A549 (cell line): ENCODE measurements at regions not wholly inside any gene's neighbourhood (a gene's known extent, or its start where the extent isn't known, plus 50 kb on each side); places are given as distances from the start of the nearest gene placed in this dataset.

ENCODE experiments used
- ATAC-seq, 2 experiments: fragments of 200-7000 bp in 1 of 2; fragments of >200 bp in 1 of 2; cut with Nextera tagmentation in 1 of 2; cut with Tn5 transposase in 1 of 2; 3 replicates each; pipeline versions ENCODE4 v1.8.0 to v1.9.1; 2018 to 2020; ENCODE audit warnings: mild to moderate bottlenecking in 1 of 2, moderate library complexity in 1 of 2
- CTCF ChIA-PET: fragments of 300-600 bp; sonication (Branson Sonifier 250); formaldehyde crosslinking; extraction: SDS; loops from one replicate; lab custom pipeline; 2021; ENCODE audit warnings: antibody characterized with exemption, inconsistent platforms; lab: Yijun Ruan, JAX
- POLR2A ChIA-PET: fragments of 350-600 bp; formaldehyde crosslinking; extraction: SDS; loops from one replicate; lab custom pipeline; 2021; ENCODE audit warnings: antibody characterized with exemption, inconsistent platforms; lab: Yijun Ruan, JAX
- DNase-seq, 2 experiments: peaks; one replicate each; pipeline versions ENCODE4 v3.0.0 to v3.0.0-alpha.2; 2011 to 2016; ENCODE audit warnings: low read depth in 1 of 2, low spot score in 1 of 2
- FAIRE-seq: peaks from 2 replicates; lab custom pipeline; 2011; peaks lifted over from hg19 to GRCh38; lab: Jason Lieb, UNC
- H3K27ac ChIP-seq, 2 experiments: fragments of >200 bp; sonication (Bioruptor Twin); formaldehyde crosslinking; 3 replicates each; pipeline ENCODE4 v1.5.1; 2016 to 2017
- H3K4me1 ChIP-seq: fragments of >200 bp; sonication (Bioruptor Twin); formaldehyde crosslinking; 3 replicates; pipeline ENCODE4 v1.6.1; 2016
- H3K4me2 ChIP-seq: fragments of >200 bp; sonication (Bioruptor Twin); formaldehyde crosslinking; 3 replicates; pipeline ENCODE4 v1.6.1; 2016
- H3K4me3 ChIP-seq: fragments of >200 bp; sonication (Bioruptor Twin); formaldehyde crosslinking; 3 replicates; pipeline ENCODE4 v1.5.1; 2016
- H3K9me3 ChIP-seq: fragments of >200 bp; sonication (Bioruptor Twin); formaldehyde crosslinking; 3 replicates; pipeline ENCODE4 v1.6.1; 2016
- BCL3 ChIP-seq: fragments of >200 bp; sonication (Bioruptor Twin); formaldehyde crosslinking; IDR thresholded peaks from 3 replicates; pipeline ENCODE4 v1.6.1; 2016
- CEBPB ChIP-seq, 2 experiments: fragments of >200 bp in 1 of 2; sonication (Bioruptor Twin) in 1 of 2; formaldehyde crosslinking in 1 of 2; IDR thresholded peaks; 2 replicates each; pipeline ENCODE4 v1.6.1; 2012 to 2016
- FOSB ChIP-seq: fragments of 250-450 bp; sonication (Bioruptor Pico); IDR thresholded peaks from 2 replicates; pipeline ENCODE4 v1.5.0; 2020; ENCODE audit warnings: mild to moderate bottlenecking, moderate library complexity
- GATA3 ChIP-seq: IDR thresholded peaks from 2 replicates; pipeline ENCODE4 v1.6.1; 2012; ENCODE audit warnings: borderline replicate concordance
- HDAC2 ChIP-seq: fragments of 200-600 bp; sonication (generic); IDR thresholded peaks from 2 replicates; pipeline ENCODE4 v1.6.1; 2016
- HEYL ChIP-seq: fragments of 250-450 bp; sonication (Bioruptor Pico); IDR thresholded peaks from 2 replicates; pipeline ENCODE4 v1.8.0; 2021; ENCODE audit warnings: mild to moderate bottlenecking, moderate library complexity
- HMGXB4 ChIP-seq: fragments of 250-450 bp; sonication (Bioruptor Pico); IDR thresholded peaks from 2 replicates; pipeline ENCODE4 v1.5.0; 2021; ENCODE audit warnings: mild to moderate bottlenecking, moderate library complexity, borderline replicate concordance
- HOXB13 ChIP-seq: fragments of 250-450 bp; sonication (Bioruptor Pico); IDR thresholded peaks from 2 replicates; pipeline ENCODE4 v1.5.0; 2020; ENCODE audit warnings: low read depth, mild to moderate bottlenecking, moderate library complexity
- KDM1A ChIP-seq: fragments of 200-600 bp; sonication (generic); IDR thresholded peaks from 2 replicates; pipeline ENCODE4 v1.6.1; 2016; ENCODE audit warnings: low read depth, mild to moderate bottlenecking
- MAFK ChIP-seq: fragments of 450-650 bp; IDR thresholded peaks from 2 replicates; pipeline ENCODE4 v1.6.1; 2014; ENCODE audit not compliant: partially characterized antibody
- MAZ ChIP-seq: fragments of 150-350 bp; IDR thresholded peaks from 2 replicates; pipeline ENCODE4 v1.6.1; 2014; ENCODE audit warnings: antibody characterized with exemption, low read depth, low read length, borderline replicate concordance
- MYC ChIP-seq: IDR thresholded peaks from 2 replicates; pipeline ENCODE4 v1.6.1; 2012; ENCODE audit warnings: mild to moderate bottlenecking, inconsistent platforms, low read length, improper control_type of control experiment, borderline replicate concordance
- NFE2L2 ChIP-seq: fragments of 150-350 bp; conservative IDR thresholded peaks from 2 replicates; pipeline ENCODE4 v1.6.1; 2014; ENCODE audit warnings: low read length
- POLR2A ChIP-seq: IDR thresholded peaks from 2 replicates; pipeline ENCODE4 v1.6.1; 2012; ENCODE audit warnings: mild to moderate bottlenecking, low read length
- RFX5 ChIP-seq: fragments of 450-650 bp; IDR thresholded peaks from 2 replicates; pipeline ENCODE4 v1.7.1; 2014; ENCODE audit warnings: antibody characterized with exemption, mild to moderate bottlenecking, moderate library complexity
- RNF2 ChIP-seq: fragments of 200-600 bp; sonication (generic); IDR thresholded peaks from 2 replicates; pipeline ENCODE4 v1.6.1; 2016; ENCODE audit warnings: low read depth, mild to moderate bottlenecking, antibody characterized with exemption, moderate library complexity, borderline replicate concordance
- TFCP2L1 ChIP-seq: fragments of 250-450 bp; sonication (Bioruptor Pico); IDR thresholded peaks from 2 replicates; pipeline ENCODE4 v1.5.0; 2021; ENCODE audit warnings: mild to moderate bottlenecking
- WGBS: methylation state at CpG from one replicate; pipeline ENCODE4 v1.1.6; 2017; ENCODE audit errors: missing lambda C conversion rate; 5-methylcytosine and 5-hydroxymethylcytosine counted together
- TF ChIP-seq, protein P1 (sequence below): fragments of 200-600 bp; sonication (generic); IDR thresholded peaks from 2 replicates; pipeline ENCODE4 v1.6.1; 2016; ENCODE audit warnings: antibody characterized with exemption, mild to moderate bottlenecking, moderate library complexity
- TF ChIP-seq, protein P2 (sequence below): fragments of 150-350 bp; IDR thresholded peaks from 2 replicates; pipeline ENCODE4 v1.6.1; 2014; ENCODE audit warnings: low read depth, mild to moderate bottlenecking, low read length
- TF ChIP-seq, protein P3 (sequence below): fragments of 450-650 bp; IDR thresholded peaks from 2 replicates; pipeline ENCODE4 v1.6.1; 2014; ENCODE audit warnings: antibody characterized with exemption

- CTCF ChIA-PET: no interaction called here
- no peak for ATAC-seq
- 25% methylated on average over 8 of the region's 8 CpGs for WGBS
These were observed 149.6 kb upstream of the RGMA start for GRCh38 chr15:93238641-93239040.

More at GRCh38 chr15:93238641-93239040, 149.6 kb upstream of the RGMA start:
- no peak for FAIRE-seq
- H3K9me3 ChIP-seq: no peaks in the 10 kb centered on the region
- no peak overlapping the region for H3K4me2 ChIP-seq
- no peak overlapping the region for H3K4me3 ChIP-seq
- no peak overlapping the region for H3K27ac ChIP-seq
- DNase-seq: no peak
- TF ChIP-seq, protein P1, sequence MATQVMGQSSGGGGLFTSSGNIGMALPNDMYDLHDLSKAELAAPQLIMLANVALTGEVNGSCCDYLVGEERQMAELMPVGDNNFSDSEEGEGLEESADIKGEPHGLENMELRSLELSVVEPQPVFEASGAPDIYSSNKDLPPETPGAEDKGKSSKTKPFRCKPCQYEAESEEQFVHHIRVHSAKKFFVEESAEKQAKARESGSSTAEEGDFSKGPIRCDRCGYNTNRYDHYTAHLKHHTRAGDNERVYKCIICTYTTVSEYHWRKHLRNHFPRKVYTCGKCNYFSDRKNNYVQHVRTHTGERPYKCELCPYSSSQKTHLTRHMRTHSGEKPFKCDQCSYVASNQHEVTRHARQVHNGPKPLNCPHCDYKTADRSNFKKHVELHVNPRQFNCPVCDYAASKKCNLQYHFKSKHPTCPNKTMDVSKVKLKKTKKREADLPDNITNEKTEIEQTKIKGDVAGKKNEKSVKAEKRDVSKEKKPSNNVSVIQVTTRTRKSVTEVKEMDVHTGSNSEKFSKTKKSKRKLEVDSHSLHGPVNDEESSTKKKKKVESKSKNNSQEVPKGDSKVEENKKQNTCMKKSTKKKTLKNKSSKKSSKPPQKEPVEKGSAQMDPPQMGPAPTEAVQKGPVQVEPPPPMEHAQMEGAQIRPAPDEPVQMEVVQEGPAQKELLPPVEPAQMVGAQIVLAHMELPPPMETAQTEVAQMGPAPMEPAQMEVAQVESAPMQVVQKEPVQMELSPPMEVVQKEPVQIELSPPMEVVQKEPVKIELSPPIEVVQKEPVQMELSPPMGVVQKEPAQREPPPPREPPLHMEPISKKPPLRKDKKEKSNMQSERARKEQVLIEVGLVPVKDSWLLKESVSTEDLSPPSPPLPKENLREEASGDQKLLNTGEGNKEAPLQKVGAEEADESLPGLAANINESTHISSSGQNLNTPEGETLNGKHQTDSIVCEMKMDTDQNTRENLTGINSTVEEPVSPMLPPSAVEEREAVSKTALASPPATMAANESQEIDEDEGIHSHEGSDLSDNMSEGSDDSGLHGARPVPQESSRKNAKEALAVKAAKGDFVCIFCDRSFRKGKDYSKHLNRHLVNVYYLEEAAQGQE: no peak
- no peak for TF ChIP-seq CEBPB (IDR thresholded peaks at IDR 0.05)
- TF ChIP-seq RNF2: no peak
- TF ChIP-seq TFCP2L1 (CRISPR knock-in tag): no peak
- no peak for TF ChIP-seq MAZ
- TF ChIP-seq GATA3: no peak
- TF ChIP-seq BCL3: no peak
- no peak for TF ChIP-seq POLR2A
- TF ChIP-seq HDAC2: no peak
- TF ChIP-seq, protein P2, sequence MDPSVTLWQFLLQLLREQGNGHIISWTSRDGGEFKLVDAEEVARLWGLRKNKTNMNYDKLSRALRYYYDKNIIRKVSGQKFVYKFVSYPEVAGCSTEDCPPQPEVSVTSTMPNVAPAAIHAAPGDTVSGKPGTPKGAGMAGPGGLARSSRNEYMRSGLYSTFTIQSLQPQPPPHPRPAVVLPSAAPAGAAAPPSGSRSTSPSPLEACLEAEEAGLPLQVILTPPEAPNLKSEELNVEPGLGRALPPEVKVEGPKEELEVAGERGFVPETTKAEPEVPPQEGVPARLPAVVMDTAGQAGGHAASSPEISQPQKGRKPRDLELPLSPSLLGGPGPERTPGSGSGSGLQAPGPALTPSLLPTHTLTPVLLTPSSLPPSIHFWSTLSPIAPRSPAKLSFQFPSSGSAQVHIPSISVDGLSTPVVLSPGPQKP: no peak
- no peak for TF ChIP-seq HMGXB4 (CRISPR knock-in tag)
- TF ChIP-seq FOSB (CRISPR knock-in tag): no peak
- no peak for TF ChIP-seq MAFK
- TF ChIP-seq, protein P3, sequence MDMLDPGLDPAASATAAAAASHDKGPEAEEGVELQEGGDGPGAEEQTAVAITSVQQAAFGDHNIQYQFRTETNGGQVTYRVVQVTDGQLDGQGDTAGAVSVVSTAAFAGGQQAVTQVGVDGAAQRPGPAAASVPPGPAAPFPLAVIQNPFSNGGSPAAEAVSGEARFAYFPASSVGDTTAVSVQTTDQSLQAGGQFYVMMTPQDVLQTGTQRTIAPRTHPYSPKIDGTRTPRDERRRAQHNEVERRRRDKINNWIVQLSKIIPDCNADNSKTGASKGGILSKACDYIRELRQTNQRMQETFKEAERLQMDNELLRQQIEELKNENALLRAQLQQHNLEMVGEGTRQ: no peak
- no peak for TF ChIP-seq RFX5
- no peak for TF ChIP-seq HOXB13 (CRISPR knock-in tag)
- TF ChIP-seq KDM1A: no peak
- TF ChIP-seq MYC: no peak
- TF ChIP-seq HEYL (CRISPR knock-in tag): no peak
- TF ChIP-seq NFE2L2: no peak
- POLR2A ChIA-PET: no interaction called here
- H3K4me1 ChIP-seq: no peaks in the 10 kb centered on the region
